ENCODE measurements at regions not wholly inside any gene's neighbourhood (a gene's known extent, or its start where the extent isn't known, plus 50 kb on each side); places are given as distances from the start of the nearest gene placed in this dataset.

DNA sequence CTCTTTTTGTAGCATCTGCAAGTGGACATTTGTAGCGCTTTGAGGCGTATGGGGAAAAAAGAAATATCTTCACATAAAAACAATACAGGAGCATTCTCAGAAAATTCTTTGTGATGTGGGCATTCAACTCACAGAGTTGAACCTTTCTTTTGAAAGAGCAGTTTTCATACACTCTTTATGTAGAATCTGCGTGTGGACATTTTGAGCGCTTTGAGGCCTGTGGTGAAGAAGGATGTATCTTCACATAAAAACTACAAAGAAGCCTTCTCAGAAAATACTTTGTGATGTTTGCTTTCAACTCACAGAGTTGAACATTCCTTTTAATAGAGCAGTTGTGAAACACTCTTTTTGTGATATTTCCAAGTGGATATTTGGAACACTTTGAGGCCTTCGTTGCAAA, 598.4 kb upstream of the ZNF337 start:
- TF ChIP-seq, protein P1, sequence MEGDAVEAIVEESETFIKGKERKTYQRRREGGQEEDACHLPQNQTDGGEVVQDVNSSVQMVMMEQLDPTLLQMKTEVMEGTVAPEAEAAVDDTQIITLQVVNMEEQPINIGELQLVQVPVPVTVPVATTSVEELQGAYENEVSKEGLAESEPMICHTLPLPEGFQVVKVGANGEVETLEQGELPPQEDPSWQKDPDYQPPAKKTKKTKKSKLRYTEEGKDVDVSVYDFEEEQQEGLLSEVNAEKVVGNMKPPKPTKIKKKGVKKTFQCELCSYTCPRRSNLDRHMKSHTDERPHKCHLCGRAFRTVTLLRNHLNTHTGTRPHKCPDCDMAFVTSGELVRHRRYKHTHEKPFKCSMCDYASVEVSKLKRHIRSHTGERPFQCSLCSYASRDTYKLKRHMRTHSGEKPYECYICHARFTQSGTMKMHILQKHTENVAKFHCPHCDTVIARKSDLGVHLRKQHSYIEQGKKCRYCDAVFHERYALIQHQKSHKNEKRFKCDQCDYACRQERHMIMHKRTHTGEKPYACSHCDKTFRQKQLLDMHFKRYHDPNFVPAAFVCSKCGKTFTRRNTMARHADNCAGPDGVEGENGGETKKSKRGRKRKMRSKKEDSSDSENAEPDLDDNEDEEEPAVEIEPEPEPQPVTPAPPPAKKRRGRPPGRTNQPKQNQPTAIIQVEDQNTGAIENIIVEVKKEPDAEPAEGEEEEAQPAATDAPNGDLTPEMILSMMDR (IDR thresholded peaks at IDR 0.05; ENCODE audit: low read length) = no peak
- no peak for TF ChIP-seq EZH2 (optimal IDR thresholded peaks at IDR 0.05; ENCODE audit: low read depth, low read length)
- TF ChIP-seq EZH2phosphoT487 (IDR thresholded peaks at IDR 0.05; ENCODE audit: low read length) = no peak

All from MM.1S (cell line).